Loucy (cell line): ENCODE measurements at regions not wholly inside any gene's neighbourhood (a gene's known extent, or its start where the extent isn't known, plus 50 kb on each side); places are given as distances from the start of the nearest gene placed in this dataset.

Experiments
- EZH2phosphoT487 ChIP-seq: fragments of 200-600 bp; IDR thresholded peaks from 2 replicates; pipeline ENCODE4 v1.6.1; 2018; ENCODE audit warnings: antibody characterized with exemption, mild to moderate bottlenecking, moderate library complexity, borderline replicate concordance
- TF ChIP-seq, protein P1 (sequence below): fragments of 200-600 bp; sonication (generic); conservative IDR thresholded peaks from 2 replicates; pipeline ENCODE4 v1.5.1; 2014; ENCODE audit warnings: mild to moderate bottlenecking, antibody characterized with exemption, low read length

DNA sequence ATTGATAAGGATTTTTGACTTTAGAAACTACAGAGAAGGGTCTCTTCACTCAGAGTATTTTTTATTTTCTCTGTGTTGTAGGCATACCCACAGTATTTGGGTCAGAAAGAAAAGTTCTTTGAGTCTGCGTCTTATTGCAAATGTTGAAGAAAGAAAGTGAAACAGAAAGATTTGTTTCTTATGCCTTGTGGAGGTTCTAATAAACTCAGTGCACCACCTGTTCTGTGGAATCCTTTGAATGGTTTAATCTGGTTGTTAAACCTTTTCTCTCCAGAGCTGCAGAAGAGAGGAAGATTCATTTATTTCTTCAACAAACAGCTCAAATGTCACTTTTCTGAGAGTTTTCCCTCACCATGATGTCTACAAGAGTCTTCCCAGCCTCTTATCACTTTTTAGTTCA is 146.6 kb upstream of the PLEKHG7 start:
- TF ChIP-seq, protein P1, sequence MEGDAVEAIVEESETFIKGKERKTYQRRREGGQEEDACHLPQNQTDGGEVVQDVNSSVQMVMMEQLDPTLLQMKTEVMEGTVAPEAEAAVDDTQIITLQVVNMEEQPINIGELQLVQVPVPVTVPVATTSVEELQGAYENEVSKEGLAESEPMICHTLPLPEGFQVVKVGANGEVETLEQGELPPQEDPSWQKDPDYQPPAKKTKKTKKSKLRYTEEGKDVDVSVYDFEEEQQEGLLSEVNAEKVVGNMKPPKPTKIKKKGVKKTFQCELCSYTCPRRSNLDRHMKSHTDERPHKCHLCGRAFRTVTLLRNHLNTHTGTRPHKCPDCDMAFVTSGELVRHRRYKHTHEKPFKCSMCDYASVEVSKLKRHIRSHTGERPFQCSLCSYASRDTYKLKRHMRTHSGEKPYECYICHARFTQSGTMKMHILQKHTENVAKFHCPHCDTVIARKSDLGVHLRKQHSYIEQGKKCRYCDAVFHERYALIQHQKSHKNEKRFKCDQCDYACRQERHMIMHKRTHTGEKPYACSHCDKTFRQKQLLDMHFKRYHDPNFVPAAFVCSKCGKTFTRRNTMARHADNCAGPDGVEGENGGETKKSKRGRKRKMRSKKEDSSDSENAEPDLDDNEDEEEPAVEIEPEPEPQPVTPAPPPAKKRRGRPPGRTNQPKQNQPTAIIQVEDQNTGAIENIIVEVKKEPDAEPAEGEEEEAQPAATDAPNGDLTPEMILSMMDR: no peak
- TF ChIP-seq EZH2phosphoT487: no peak
